Kidney (tissue), 13 donors: ENCODE measurements at regions not wholly inside any gene's neighbourhood (a gene's known extent, or its start where the extent isn't known, plus 50 kb on each side); places are given as distances from the start of the nearest gene placed in this dataset.

Experiments used
- DNase-seq, 5 donors: peaks; one replicate each; pipeline ENCODE4 v3.0.0-alpha.2; 2013 to 2020
- FAIRE-seq: peaks from 2 replicates; lab custom pipeline; 2012; peaks lifted over from hg19 to GRCh38; lab: Jason Lieb, UNC
- H3K27ac ChIP-seq, 2 donors: one replicate each; pipeline ENCODE4 v1.7.0; 2013; ENCODE audit warnings: low read depth in 2 of 2, low read length in 2 of 2, inconsistent platforms in 1 of 2
- H3K27me3 ChIP-seq: one replicate; pipeline ENCODE4 v1.7.1; 2013; ENCODE audit warnings: low read length, inconsistent platforms; ENCODE audit not compliant: control insufficient read depth, insufficient read depth
- H3K36me3 ChIP-seq, 3 donors: one replicate each; pipeline versions ENCODE4 v1.7.0 to v1.7.1; 2013; ENCODE audit warnings: low read length in 3 of 3, control low read depth in 1 of 3, inconsistent platforms in 1 of 3; ENCODE audit not compliant: insufficient read depth in 3 of 3, control insufficient read depth in 2 of 3
- H3K4me1 ChIP-seq, 3 donors: one replicate each; pipeline versions ENCODE4 v1.7.0 to v1.7.1; 2013; ENCODE audit warnings: low read length in 3 of 3, inconsistent platforms in 1 of 3, low read depth in 1 of 3; ENCODE audit not compliant: control insufficient read depth in 2 of 3, insufficient read depth in 2 of 3
- H3K4me3 ChIP-seq, 3 donors: one replicate each; pipeline versions ENCODE4 v1.7.0 to v1.8.1; 2013; ENCODE audit warnings: low read length in 3 of 3, control low read depth in 1 of 3, inconsistent platforms in 1 of 3
- H3K9ac ChIP-seq, 3 donors: one replicate each; pipeline versions ENCODE4 v1.7.0 to v1.7.1; 2013; ENCODE audit warnings: low read length in 3 of 3, control low read depth in 1 of 3, inconsistent platforms in 1 of 3
- H3K9me3 ChIP-seq, 3 donors: one replicate each; pipeline versions ENCODE4 v1.7.0 to v1.7.1; 2013; ENCODE audit warnings: low read length in 3 of 3, control low read depth in 1 of 3, inconsistent platforms in 1 of 3; ENCODE audit not compliant: control insufficient read depth in 2 of 3, insufficient read depth in 1 of 3
- intact Hi-C: fragments of 100-400 bp; cut with DNase I; formaldehyde crosslinking; loops from one replicate; pipeline ENCODE4 v1.11.1; 2022
- TF ChIP-seq, protein P1 (sequence below): IDR thresholded peaks from 3 replicates; pipeline ENCODE4 v1.5.1; 2012; ENCODE audit warnings: mild to moderate bottlenecking, moderate library complexity, borderline replicate concordance; ENCODE audit not compliant: insufficient read depth; ENCODE audit errors: extremely low read depth
- donor health status: control.
- donor health status: control.
- donor health status: control.
- donor health status: control.
- donor health status: control.
- donor health status: DM: yes; HTN: yes; CAD: no.
- donor health status: Normal renal cell carcinoma (clear cell type).

DNA sequence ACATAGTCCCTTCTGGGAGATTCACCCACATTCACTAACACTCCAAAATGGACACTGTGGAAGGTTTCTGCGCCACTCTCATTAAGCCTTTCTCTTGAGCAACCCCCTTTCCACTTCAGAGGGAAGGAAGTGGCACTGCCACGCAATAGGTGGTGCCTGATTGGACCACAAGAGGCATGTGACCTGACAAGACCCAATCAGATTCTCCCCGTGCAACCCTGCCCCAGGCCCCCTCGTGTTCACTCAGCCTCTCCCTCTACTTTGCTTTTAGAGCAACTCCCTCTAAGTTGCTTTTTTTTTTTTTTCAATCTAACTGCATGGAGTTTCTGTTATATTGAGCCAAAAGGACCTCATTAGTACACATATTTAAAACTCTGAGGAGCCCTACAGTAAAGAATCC is 158.0 kb downstream of the EN1 start:
- Histone ChIP-seq H3K27me3 (no peaks in the 10 kb centered on the region), H3K9ac (no peak overlapping the region), H3K36me3 (no peaks in the 10 kb centered on the region), H3K27ac (no peak overlapping the region), H3K9me3 (peaks cover 0 to 4% (median 0%) of the 10 kb centered on the region in 3 donors), H3K4me3 (no peak overlapping the region), H3K4me1 (no peaks in the 10 kb centered on the region)
- TF ChIP-seq, protein P1, sequence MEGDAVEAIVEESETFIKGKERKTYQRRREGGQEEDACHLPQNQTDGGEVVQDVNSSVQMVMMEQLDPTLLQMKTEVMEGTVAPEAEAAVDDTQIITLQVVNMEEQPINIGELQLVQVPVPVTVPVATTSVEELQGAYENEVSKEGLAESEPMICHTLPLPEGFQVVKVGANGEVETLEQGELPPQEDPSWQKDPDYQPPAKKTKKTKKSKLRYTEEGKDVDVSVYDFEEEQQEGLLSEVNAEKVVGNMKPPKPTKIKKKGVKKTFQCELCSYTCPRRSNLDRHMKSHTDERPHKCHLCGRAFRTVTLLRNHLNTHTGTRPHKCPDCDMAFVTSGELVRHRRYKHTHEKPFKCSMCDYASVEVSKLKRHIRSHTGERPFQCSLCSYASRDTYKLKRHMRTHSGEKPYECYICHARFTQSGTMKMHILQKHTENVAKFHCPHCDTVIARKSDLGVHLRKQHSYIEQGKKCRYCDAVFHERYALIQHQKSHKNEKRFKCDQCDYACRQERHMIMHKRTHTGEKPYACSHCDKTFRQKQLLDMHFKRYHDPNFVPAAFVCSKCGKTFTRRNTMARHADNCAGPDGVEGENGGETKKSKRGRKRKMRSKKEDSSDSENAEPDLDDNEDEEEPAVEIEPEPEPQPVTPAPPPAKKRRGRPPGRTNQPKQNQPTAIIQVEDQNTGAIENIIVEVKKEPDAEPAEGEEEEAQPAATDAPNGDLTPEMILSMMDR = no peak
- intact Hi-C loops = no loop called here
- FAIRE-seq (no peak), DNase-seq (no peak)

DNA sequence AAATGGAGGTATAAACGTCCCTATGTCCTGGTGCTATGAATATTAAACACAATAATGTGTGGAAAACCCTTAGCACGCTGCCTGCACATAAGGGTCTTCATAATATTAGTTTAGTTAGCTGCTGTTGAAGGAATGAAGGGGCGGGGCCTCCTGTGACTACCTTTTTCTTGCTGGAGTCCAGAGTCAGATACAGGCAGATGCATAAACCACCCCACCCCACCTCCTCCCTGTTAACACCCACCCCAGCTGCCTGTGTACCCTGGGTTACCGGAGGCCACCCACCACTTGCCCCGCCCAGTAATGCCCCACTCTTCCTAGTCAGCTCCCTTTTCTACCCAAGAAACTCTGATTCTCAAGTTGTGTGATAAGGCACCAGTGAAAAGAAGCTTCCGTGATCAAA is 158.4 kb downstream of the EN1 start:
- intact Hi-C loops = no loop called here
- no peak overlapping the region for H3K4me3 ChIP-seq
- no peak for FAIRE-seq

DNA sequence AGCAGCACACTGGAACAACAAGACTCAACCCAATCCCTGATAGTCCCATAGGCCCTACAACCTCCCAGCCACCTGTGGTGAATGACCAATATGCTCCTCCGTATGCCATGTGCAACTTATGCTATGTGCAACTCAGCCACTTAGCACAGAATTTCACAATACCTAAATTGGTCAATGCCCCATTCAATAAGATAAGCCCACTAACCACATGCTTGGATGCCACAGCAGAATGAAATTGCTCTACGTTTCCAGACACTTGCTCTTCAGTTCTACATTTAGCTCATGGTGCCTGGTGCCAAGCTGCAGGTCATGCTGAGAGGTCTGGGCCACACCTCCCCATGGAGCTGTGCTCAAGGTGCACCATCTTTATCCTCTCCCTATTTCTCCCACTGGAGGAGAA is 159.8 kb downstream of the EN1 start:
- Histone ChIP-seq H3K9me3 (peaks cover 0 to 4% (median 0%) of the 10 kb centered on the region in 3 donors), H3K9ac (no peak overlapping the region), H3K27ac (no peak overlapping the region), H3K27me3 (no peaks in the 10 kb centered on the region), H3K4me3 (no peak overlapping the region), H3K36me3 (no peaks in the 10 kb centered on the region), H3K4me1 (no peaks in the 10 kb centered on the region)
- no peak for DNase-seq
- intact Hi-C loops = no loop called here
- TF ChIP-seq, protein P1 = no peak
- FAIRE-seq = no peak

More for the DNA sequence above, 158.4 kb downstream of the EN1 start:
- Histone ChIP-seq H3K36me3 (no peaks in the 10 kb centered on the region), H3K27ac (no peak overlapping the region), H3K4me1 (no peaks in the 10 kb centered on the region), H3K9ac (no peak overlapping the region), H3K27me3 (no peaks in the 10 kb centered on the region), H3K9me3 (peaks cover 0 to 4% (median 0%) of the 10 kb centered on the region in 3 donors)
- TF ChIP-seq, protein P1 = no peak
- DNase-seq = no peak

DNA sequence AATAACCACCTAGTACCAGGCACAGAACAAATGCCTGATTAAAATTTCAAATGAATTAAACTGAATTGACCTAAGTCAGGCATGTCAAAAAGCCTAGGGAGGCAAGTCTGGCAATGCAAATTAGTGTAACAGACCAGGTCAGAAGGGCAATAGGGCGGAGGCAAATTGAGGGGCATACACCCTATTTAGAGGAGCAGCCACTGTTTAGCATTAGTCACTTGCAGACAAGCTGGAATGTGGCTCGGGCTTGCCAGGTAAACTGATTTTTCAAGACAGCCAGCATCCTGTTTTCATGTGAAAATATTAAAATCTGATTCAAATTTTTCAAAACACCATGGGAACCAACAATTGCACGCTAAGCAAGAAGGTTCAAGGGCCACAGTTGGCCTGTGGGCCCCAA is 160.3 kb downstream of the EN1 start:
- peaks cover 0 to 4% (median 0%) of the 10 kb centered on the region in 3 donors for H3K9me3 ChIP-seq
- H3K4me3 ChIP-seq = no peak overlapping the region
- no peak for DNase-seq
- no peak overlapping the region for H3K9ac ChIP-seq
- no peak overlapping the region for H3K27ac ChIP-seq
- intact Hi-C loops = no loop called here
- TF ChIP-seq, protein P1 = no peak
- H3K36me3 ChIP-seq = no peaks in the 10 kb centered on the region
- H3K27me3 ChIP-seq = no peaks in the 10 kb centered on the region
- no peaks in the 10 kb centered on the region for H3K4me1 ChIP-seq
- FAIRE-seq = no peak
